NB4 (cell line): ENCODE measurements at regions not wholly inside any gene's neighbourhood (a gene's known extent, or its start where the extent isn't known, plus 50 kb on each side); places are given as distances from the start of the nearest gene placed in this dataset.

ENCODE experiments used
- POLR2A ChIP-seq: IDR thresholded peaks from 2 replicates; pipeline ENCODE4 v1.6.1; 2011; ENCODE audit warnings: mild to moderate bottlenecking; ENCODE audit not compliant: insufficient read length; ENCODE audit errors: extremely low read depth
- TF ChIP-seq, protein P1 (sequence below): IDR thresholded peaks from one replicate; pipeline ENCODE4 v1.5.1; 2012; ENCODE audit warnings: low read depth, low read length

DNA sequence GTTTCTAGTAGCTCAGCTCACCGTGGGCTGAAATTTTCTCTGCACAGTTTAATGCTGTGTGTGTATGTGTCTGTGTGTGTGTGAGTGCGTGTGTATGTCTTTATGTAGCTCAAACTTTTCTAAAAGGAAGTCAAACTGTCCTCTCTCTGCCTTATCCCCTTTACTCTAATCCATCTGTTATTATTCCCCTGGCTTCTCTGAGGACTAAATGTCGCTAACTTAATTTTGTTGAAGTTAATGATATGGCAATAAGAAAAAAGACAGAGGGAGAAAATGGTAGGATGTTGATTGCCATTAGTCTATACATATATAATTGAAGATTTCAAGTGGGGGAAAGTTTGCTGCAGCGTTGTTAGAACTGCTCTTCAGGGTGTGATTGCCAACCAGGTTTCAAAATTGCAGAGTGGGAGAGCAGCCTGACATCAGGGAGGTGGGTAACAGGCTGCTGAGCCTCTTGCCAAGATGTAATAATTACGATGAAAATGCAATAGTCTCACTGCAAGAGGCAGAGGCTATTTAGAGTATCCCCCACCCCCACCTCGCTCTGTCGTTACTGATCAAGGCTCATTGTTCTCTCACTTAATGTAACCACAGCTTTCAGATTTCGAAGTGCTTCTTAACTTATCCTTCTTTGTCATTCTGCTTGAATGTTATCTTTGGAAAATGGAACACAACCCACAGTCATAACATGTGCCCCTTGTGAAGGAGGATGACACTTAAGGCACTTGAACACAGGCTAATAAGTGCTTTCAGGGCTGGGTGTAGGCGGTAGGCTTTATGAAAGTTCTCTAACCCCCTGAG lies 559.0 kb upstream of the PLXNA2 start:
- TF ChIP-seq, protein P1, sequence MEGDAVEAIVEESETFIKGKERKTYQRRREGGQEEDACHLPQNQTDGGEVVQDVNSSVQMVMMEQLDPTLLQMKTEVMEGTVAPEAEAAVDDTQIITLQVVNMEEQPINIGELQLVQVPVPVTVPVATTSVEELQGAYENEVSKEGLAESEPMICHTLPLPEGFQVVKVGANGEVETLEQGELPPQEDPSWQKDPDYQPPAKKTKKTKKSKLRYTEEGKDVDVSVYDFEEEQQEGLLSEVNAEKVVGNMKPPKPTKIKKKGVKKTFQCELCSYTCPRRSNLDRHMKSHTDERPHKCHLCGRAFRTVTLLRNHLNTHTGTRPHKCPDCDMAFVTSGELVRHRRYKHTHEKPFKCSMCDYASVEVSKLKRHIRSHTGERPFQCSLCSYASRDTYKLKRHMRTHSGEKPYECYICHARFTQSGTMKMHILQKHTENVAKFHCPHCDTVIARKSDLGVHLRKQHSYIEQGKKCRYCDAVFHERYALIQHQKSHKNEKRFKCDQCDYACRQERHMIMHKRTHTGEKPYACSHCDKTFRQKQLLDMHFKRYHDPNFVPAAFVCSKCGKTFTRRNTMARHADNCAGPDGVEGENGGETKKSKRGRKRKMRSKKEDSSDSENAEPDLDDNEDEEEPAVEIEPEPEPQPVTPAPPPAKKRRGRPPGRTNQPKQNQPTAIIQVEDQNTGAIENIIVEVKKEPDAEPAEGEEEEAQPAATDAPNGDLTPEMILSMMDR: no peak
- TF ChIP-seq POLR2A: no peak
